ENCODE measurements at regions not wholly inside any gene's neighbourhood (a gene's known extent, or its start where the extent isn't known, plus 50 kb on each side); places are given as distances from the start of the nearest gene placed in this dataset.

DNA sequence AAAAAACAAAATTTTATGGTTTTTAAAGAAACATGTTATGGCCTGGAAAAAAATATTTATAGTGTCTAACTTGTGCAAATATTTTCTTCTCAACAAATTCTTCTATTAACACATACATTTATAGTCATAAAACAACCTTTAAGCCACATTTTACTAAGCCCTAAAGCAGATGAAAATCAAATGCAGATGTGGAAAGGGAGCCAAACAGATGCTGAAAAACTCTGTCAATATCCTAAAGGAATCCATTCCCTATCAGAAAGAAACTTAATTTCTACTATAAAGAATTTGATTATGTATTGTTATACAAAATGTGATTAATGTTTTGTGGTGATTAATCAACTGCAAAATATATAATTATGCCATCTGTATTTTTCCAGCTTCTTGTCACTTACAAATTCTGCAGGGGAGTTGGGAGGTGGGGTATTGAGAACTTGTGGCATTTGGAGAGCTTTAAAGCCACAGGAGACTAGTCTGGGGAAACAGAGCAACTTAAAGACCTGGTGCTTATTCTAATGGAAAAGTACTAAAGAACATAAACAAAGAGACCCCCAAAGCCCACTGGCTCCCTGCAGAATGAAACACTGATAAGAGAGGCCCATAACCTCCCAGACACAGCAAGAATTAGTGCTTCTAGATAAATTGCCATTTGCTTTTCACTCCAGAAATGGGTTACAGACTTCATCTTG lies 1721.0 kb upstream of the PIK3C3 start:
- no peak overlapping the region for H3K27ac Mint-ChIP-seq (ENCODE audit: unreplicated experiment)
- Histone ChIP-seq H3K4me3 (ENCODE audit: low read depth, low read length) (no peak overlapping the region), H3K9me3 (no peaks in the 10 kb centered on the region), H3K27me3 (replicated peaks; ENCODE audit: control insufficient read depth, insufficient read depth, low read length) (no peaks in the 10 kb centered on the region), H3K4me1 (no peaks in the 10 kb centered on the region), H3K36me3 (ENCODE audit: control insufficient read depth, insufficient read depth, low read length) (no peaks in the 10 kb centered on the region)
- ChIA-PET CTCF (no interaction called here), POLR2A (no interaction called here)
- DNase-seq, result no peak
- no peaks in the 10 kb centered on the region for H3K9me3 Mint-ChIP-seq (ENCODE audit: unreplicated experiment)
- no peaks in the 10 kb centered on the region for H3K27me3 Mint-ChIP-seq (ENCODE audit: insufficient read depth, unreplicated experiment)
- no TSS peak for BruUV-seq (replicated peaks)
- TF ChIP-seq, protein P1, sequence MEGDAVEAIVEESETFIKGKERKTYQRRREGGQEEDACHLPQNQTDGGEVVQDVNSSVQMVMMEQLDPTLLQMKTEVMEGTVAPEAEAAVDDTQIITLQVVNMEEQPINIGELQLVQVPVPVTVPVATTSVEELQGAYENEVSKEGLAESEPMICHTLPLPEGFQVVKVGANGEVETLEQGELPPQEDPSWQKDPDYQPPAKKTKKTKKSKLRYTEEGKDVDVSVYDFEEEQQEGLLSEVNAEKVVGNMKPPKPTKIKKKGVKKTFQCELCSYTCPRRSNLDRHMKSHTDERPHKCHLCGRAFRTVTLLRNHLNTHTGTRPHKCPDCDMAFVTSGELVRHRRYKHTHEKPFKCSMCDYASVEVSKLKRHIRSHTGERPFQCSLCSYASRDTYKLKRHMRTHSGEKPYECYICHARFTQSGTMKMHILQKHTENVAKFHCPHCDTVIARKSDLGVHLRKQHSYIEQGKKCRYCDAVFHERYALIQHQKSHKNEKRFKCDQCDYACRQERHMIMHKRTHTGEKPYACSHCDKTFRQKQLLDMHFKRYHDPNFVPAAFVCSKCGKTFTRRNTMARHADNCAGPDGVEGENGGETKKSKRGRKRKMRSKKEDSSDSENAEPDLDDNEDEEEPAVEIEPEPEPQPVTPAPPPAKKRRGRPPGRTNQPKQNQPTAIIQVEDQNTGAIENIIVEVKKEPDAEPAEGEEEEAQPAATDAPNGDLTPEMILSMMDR (IDR thresholded peaks at IDR 0.05; ENCODE audit: insufficient read depth in 1 of 2, low read depth in 1 of 2, low read length in 1 of 2, severe bottlenecking in 1 of 2, unreplicated experiment in 1 of 2), result no peak
- H3K36me3 Mint-ChIP-seq (ENCODE audit: insufficient read depth, unreplicated experiment), result no peaks in the 10 kb centered on the region
- no peak overlapping the region for H3K4me3 Mint-ChIP-seq (ENCODE audit: unreplicated experiment)
- no peaks in the 10 kb centered on the region for H3K4me1 Mint-ChIP-seq (ENCODE audit: low read depth, unreplicated experiment)
- intact Hi-C loops (cut with micrococcal nuclease; ENCODE audit: unreplicated experiment), result no loop called here

DNA sequence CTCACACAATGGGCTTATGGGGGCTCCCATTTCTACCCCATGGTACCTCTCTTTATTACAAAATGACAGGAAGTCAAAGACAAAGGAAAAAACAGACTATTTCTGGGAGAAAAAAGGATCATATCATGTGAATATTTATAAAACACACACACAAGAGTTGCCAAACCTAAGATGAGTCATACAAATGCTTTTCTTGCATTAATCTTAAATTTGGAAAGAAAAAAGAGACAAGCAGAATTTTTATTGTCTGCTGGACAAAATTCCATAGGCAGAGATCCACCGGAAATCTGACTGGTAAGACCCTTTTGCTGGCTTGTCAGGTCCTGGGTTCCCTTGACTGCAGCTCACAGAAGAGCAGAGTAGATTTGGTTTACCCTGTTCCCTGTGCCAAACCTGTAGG lies 1732.3 kb upstream of the PIK3C3 start:
- no peaks in the 10 kb centered on the region for H3K36me3 ChIP-seq (ENCODE audit: control insufficient read depth, insufficient read depth, low read length)
- ChIA-PET CTCF (no interaction called here), POLR2A (no interaction called here)
- H3K9me3 ChIP-seq, result no peaks in the 10 kb centered on the region
- Mint-ChIP-seq H3K27ac (ENCODE audit: unreplicated experiment) (no peak overlapping the region), H3K27me3 (ENCODE audit: insufficient read depth, unreplicated experiment) (no peaks in the 10 kb centered on the region), H3K9me3 (ENCODE audit: unreplicated experiment) (no peaks in the 10 kb centered on the region), H3K4me3 (ENCODE audit: unreplicated experiment) (no peak overlapping the region), H3K4me1 (ENCODE audit: low read depth, unreplicated experiment) (no peaks in the 10 kb centered on the region), H3K36me3 (ENCODE audit: insufficient read depth, unreplicated experiment) (no peaks in the 10 kb centered on the region)
- no TSS peak for BruUV-seq (replicated peaks)
- TF ChIP-seq, protein P1 (IDR thresholded peaks at IDR 0.05; ENCODE audit: insufficient read depth in 1 of 2, low read depth in 1 of 2, low read length in 1 of 2, severe bottlenecking in 1 of 2, unreplicated experiment in 1 of 2), result no peak
- no peak overlapping the region for H3K4me3 ChIP-seq (ENCODE audit: low read depth, low read length)
- no peaks in the 10 kb centered on the region for H3K27me3 ChIP-seq (replicated peaks; ENCODE audit: control insufficient read depth, insufficient read depth, low read length)
- DNase-seq, result no peak
- intact Hi-C loops (cut with micrococcal nuclease; ENCODE audit: unreplicated experiment), result no loop called here
- H3K4me1 ChIP-seq, result no peaks in the 10 kb centered on the region

DNA sequence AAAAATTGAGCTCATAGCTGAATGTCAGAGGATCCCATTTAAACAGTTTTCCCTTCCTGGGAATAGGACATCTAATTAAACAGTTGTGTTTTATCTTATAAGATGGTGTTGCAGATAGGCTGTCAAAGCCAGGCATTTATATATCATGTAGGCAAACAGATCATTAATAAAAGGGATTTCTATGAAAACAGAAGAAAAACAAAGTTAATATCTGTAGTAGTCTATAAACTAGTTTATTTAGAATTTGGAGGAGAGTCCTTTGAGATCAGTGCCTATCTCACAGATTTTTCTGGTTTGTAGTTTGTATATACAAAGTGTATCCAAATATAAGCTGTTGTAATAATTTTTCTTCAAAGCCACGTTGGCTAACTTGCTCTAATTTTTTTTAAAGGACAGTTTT lies 1738.2 kb upstream of the PIK3C3 start:
- Mint-ChIP-seq H3K4me3 (ENCODE audit: unreplicated experiment) (no peak overlapping the region), H3K9me3 (ENCODE audit: unreplicated experiment) (no peaks in the 10 kb centered on the region), H3K36me3 (ENCODE audit: insufficient read depth, unreplicated experiment) (no peaks in the 10 kb centered on the region), H3K27ac (ENCODE audit: unreplicated experiment) (no peak overlapping the region), H3K27me3 (ENCODE audit: insufficient read depth, unreplicated experiment) (no peaks in the 10 kb centered on the region), H3K4me1 (ENCODE audit: low read depth, unreplicated experiment) (no peaks in the 10 kb centered on the region)
- TF ChIP-seq, protein P1 (IDR thresholded peaks at IDR 0.05; ENCODE audit: insufficient read depth in 1 of 2, low read depth in 1 of 2, low read length in 1 of 2, severe bottlenecking in 1 of 2, unreplicated experiment in 1 of 2), result no peak
- ChIA-PET POLR2A (no interaction called here), CTCF (no interaction called here)
- no peak for DNase-seq
- H3K4me3 ChIP-seq (ENCODE audit: low read depth, low read length), result no peak overlapping the region
- H3K9me3 ChIP-seq, result no peaks in the 10 kb centered on the region
- BruUV-seq (replicated peaks), result no TSS peak
- intact Hi-C loops (cut with micrococcal nuclease; ENCODE audit: unreplicated experiment), result no loop called here
- no peaks in the 10 kb centered on the region for H3K27me3 ChIP-seq (replicated peaks; ENCODE audit: control insufficient read depth, insufficient read depth, low read length)
- H3K4me1 ChIP-seq, result no peaks in the 10 kb centered on the region
- H3K36me3 ChIP-seq (ENCODE audit: control insufficient read depth, insufficient read depth, low read length), result no peaks in the 10 kb centered on the region

Measured in Caco-2 (cell line).